SHP77 treated with DMSO at 0.1 percent for 48 hours (cell line): ENCODE measurements at regions not wholly inside any gene's neighbourhood (a gene's known extent, or its start where the extent isn't known, plus 50 kb on each side); places are given as distances from the start of the nearest gene placed in this dataset.

Source experiments
- DNase-seq: peaks from one replicate; lab custom pipeline; 2025; lab: John Stamatoyannopoulos, UW

DNA sequence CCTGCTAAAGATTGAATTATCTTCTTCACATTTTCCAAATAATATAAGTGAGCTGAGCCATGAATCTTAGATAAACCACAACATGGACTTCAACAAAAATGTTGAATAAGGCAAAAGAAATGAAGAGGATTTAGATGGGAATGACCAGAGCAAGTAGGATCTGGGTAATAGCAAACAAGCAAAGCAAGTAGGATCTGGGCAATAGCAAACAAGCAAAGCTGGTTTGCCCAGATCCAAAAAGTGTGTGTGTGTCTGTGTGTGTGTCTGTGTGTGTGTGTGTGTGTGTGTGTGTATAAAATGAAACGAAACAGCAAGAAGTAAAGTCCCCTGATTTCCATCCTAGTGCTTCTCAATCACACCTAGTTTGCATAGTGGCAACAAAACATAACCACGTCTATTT lies 549.1 kb downstream of the RERGL start:
- DNase-seq, result no peak

GRCh38 chr12:17528394-17528793 lies 561.6 kb downstream of the RERGL start:
- DNase-seq, result no peak

- no peak for DNase-seq
Measured at GRCh38 chr12:17527021-17527420, 563.0 kb downstream of the RERGL start.

GRCh38 chr12:17511369-17511768 lies 578.6 kb downstream of the RERGL start:
- no peak for DNase-seq

DNA sequence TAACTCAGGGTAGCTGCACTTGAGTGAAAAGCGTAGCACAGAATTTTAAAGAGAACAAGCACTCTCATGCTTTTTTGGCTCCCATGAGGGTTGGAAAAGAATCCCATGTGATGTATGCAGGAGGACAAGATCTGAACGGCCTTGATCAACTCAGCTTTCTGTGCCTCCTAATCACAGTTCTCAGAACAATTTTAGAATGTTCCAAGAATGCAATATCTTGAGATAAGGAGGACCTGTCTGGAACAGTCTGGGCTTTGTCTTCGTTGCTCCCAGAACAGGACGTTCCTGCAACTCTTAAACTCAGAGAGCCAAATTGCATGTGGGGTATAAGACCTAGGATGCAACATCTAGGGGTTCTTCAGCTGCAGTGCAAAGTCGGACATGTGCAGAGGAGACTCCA lies 582.7 kb downstream of the RERGL start:
- DNase-seq, result no peak

DNA sequence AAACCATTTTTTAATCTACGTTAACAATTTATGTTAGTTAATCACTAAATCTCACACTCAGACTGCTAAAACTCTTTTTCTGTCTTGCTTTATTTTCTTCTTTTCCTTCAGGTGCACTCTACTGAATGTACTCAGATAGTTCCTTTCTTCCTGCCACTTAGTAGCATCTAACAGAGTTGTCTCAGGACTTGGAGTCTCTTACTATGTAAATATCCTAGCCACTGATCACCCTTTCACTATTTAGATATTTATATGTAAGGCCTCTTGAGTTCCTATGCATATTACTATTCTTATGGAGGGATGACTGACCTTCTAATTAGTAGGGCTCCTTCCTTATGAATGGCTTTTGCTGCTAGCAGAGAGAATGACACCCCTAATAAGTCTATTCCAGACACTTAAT lies 586.3 kb downstream of the RERGL start:
- DNase-seq, result no peak

GRCh38 chr12:17489452-17489851 lies 600.5 kb downstream of the RERGL start:
- DNase-seq, result no peak

DNA sequence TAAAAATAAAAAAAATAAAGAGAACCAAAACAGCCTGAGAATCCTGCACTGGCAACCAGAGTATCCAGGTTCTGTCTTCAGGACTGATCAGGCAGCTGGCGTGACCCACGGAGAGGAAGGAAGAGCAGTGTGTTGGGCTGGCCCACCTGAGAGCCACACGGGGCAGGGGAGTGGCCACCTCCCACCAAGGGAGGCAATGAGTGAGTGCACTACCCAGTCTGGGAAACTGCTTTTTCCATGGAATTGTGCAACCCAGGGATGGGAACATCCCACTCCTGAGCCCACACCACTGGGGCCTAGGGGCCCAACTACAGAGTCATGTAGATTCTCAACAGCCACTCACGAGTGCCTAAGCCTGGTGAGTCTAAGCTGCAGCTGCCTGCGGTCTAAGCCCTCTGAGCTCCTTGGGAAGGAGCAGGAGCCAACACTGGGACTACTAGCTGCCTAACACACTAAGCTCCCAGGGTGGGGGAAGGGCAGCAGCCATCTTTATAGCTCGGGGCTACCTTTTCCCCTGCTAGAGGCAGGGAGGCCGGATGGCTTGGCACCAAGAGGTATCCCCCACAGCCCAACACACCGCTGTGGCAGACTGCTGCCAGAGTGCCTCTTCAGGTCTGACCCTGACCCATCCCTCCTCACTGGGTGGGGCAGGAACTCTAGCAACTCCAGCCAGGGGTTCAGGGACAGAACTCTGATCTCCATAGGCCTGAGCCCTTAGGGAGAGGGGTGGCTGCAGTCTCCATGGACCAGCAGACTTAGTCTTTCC lies 610.9 kb downstream of the RERGL start:
- DNase-seq, result no peak

DNA sequence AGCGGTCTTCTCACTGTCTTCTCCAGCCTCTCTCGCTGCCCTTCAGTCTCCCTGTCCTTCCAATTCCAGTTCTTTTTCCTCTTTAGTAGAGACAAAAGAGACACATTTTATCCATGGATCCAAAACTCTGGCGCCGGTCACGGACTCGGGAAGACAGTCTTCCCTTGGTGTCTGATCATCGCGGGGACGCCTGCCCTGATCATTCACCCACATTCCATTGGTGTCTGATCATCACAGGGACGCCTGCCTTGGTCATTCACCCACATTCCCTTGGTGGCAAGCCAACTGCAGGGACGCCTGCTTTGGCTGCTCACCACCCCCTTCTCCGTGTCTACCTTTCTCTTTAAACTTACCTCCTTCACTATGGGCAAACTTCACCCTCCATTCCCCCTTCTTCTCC lies 619.5 kb downstream of the RERGL start:
- DNase-seq, result no peak

DNA sequence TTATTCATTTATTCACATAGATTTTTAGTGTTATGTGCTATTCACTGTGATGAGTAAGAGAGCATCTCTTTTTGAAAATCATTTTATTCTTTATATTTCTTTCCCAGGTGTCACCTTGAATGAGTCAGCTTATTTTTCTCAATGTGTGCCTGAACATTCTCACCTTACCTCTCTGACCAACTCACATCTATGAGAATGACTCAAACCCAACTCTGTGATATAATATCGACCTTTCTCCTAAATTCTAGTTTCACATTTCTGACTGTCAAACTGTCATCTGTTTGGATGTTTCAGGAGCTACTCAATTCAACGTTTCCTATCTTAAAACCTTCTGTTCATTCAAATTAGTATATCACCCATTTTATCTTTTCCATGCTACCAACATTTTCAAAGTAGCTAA lies 630.8 kb downstream of the RERGL start:
- DNase-seq, result no peak

DNA sequence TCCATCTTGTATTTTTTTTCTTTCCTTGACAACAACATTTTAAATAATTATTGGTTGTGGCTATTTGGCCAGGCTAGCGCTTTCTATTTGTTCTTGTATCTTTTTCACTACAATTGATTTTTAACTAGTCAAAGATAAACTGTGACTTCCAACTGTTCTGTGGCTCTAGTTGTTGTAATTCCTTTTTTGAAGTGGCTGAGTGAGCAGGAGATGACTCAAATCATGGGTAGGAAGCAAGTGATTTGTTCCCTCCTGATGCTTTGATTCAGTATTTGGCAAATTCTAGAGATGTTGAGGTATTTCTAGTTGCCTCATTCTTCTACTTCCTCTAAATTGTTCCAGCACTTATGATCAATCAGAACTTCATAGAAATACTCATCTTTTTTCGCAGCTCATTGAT lies 633.5 kb downstream of the RERGL start:
- no peak for DNase-seq

GRCh38 chr12:17438141-17438540 lies 651.9 kb downstream of the RERGL start:
- no peak for DNase-seq

DNA sequence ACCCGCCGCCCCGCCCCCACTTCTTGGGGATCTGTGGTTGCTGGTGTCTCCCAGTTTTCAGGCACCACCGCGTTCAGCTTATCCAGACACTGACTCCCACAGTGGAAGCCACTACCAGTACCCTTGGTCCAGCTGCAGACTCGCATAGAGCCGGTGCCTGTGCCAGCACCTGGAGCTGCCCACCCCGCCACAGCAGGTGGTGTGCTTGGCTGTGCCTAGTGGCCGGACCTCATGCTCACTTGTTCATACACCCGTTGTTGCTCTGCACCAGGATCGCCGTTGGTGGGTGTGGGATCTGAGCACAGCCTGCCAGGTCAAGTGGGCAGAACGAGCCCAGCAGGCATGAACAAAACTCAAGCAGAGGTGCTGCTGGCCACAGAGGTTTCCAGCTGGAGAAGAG lies 673.2 kb downstream of the RERGL start:
- DNase-seq, result no peak

GRCh38 chr12:17414596-17414995 lies 675.4 kb downstream of the RERGL start:
- DNase-seq, result no peak

DNA sequence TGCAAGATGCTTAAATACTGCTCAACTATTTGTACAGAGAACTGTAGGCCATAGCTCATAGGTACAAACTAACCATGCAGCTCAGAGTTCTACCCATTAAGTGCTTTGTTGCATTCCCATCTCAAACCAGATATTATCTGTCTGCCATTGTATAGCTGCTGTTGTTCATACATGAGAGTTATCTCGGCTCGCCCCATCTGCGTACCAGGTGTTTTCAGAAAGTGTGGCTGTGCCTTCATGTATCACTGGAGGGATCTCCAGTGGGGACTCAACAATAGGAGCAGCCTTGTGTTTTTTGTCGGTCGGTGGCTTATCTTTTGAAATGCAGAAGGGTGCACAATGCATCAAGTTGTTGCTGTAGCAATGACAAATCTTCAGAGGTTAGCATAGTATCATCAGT lies 678.3 kb downstream of the RERGL start:
- DNase-seq, result no peak

- no peak for DNase-seq
Measured at GRCh38 chr12:17388679-17389078, 701.3 kb downstream of the RERGL start.

DNA sequence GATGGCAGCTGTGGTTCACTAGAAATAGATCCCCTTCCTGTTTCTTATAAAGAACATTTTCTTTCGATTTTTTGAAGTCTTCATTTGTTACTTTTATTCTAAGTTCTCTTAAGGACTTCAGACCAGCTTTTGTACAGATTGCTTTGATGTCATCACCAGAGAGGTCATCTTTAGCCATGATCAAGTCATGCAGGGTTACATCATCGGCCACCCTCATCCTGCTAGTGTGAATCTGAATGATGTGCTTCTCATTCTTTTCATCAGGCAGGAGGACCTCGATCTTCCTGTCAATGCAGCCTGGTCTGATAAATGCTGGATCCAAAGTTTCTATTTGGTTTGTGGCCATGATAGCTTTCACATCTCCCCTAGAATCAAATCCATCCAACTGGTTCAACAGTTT lies 706.7 kb downstream of the RERGL start:
- no peak for DNase-seq

- DNase-seq, result no peak
Measured at GRCh38 chr12:17381211-17381610, 708.8 kb downstream of the RERGL start.

GRCh38 chr12:17372508-17372907 lies 717.5 kb downstream of the RERGL start:
- no peak for DNase-seq

DNA sequence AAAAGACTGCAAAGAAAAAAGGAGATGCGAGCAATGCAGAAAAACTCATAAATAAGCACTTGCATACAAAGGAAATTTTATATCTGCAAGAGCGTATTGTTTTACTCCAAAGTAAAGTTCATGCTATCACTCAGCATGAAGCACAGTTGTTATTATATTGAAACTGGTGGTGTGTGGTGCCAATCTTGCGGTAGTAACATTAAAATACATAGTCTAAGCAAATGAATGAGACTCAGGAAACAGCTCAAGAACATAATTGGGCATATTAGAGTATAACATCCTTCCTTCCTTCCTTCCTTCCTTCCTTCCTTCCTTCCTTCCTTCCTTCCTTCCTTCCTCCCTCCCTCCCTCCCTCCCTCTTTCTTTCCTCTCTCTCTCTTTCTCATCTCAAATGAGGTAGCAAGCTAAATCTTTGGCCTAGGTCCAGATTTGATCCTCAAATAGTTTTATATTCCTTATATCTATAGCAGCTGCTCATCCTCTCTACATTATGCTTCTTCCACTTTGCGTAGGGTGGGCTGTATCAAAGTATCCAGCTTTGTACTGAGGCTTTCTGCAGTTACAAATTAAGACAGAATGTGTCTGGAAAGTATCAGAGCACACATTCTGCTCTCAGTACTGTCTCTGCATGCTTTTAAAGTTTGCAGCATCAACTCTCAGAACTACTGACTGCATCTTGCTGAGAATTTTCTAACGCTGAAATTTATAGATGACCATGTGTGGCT lies 718.3 kb downstream of the RERGL start:
- DNase-seq, result no peak

GRCh38 chr12:17370621-17371020 lies 719.4 kb downstream of the RERGL start:
- DNase-seq, result no peak

GRCh38 chr12:17369556-17369955 lies 720.4 kb downstream of the RERGL start:
- DNase-seq, result no peak

GRCh38 chr12:17361224-17361623 lies 728.8 kb downstream of the RERGL start:
- DNase-seq, result no peak

DNA sequence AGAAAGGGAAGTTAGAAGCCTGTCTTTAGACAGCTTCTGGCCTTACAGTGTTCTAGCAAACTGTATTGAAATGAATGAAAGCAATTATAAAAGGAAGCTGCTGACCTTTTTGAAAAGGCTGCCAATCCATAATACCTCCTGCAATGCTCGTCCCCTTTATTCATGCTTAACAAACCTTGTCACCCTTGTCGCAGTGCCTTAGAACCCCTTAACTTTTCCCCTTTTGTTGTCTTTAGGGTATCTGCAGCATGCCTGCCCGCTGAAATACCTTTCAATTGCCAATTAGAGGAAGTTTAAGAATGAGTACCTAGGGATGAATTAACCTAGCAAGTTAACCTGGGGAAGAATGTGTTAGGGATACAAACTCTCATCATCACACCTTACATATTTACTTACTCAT lies 731.2 kb downstream of the RERGL start:
- DNase-seq, result no peak
